ENCODE measurements at regions not wholly inside any gene's neighbourhood (a gene's known extent, or its start where the extent isn't known, plus 50 kb on each side); places are given as distances from the start of the nearest gene placed in this dataset.

- Histone ChIP-seq H3K9me2 (replicated peaks; ENCODE audit: control insufficient read depth, low read length) (no peaks in the 10 kb centered on the region), H3K4me1 (ENCODE audit: control insufficient read depth, low read length) (no peaks in the 10 kb centered on the region), H3F3A (ENCODE audit: control insufficient read depth, insufficient read depth) (no peaks in the 10 kb centered on the region), H4K20me1 (ENCODE audit: control insufficient read depth, insufficient read depth, low read depth, low read length) (no peaks in the 10 kb centered on the region), H3K4me3 (ENCODE audit: low read length) (no peak overlapping the region), H3K9me3 (ENCODE audit: control insufficient read depth, insufficient read depth, low read length) (no peaks in the 10 kb centered on the region), H3K79me2 (ENCODE audit: control insufficient read depth, low read length) (no peaks in the 10 kb centered on the region), H3K27ac (ENCODE audit: low read depth, low read length) (no peak overlapping the region), H3K36me3 (ENCODE audit: control insufficient read depth, low read length) (no peaks in the 10 kb centered on the region), H3K27me3 (ENCODE audit: control insufficient read depth, low read length) (peaks cover 22% of the 10 kb centered on the region), H3K4me2 (ENCODE audit: low read length) (no peak overlapping the region)
- TF ChIP-seq EZH2phosphoT487 (IDR thresholded peaks at IDR 0.05; ENCODE audit: borderline replicate concordance, low read length) (no peak), CTCF (IDR thresholded peaks at IDR 0.05; ENCODE audit: low read depth, low read length, poor library complexity, severe bottlenecking) (no peak)
Measured at GRCh38 chr11:43550714-43551113, 129.8 kb upstream of the HSD17B12 start.

GRCh38 chr11:43554148-43554473 is 126.4 kb upstream of the HSD17B12 start:
- peaks cover 47% of the 10 kb centered on the region for H3K27me3 ChIP-seq (ENCODE audit: control insufficient read depth, low read length)
- H4K20me1 ChIP-seq (ENCODE audit: control insufficient read depth, insufficient read depth, low read depth, low read length): no peaks in the 10 kb centered on the region
- no peaks in the 10 kb centered on the region for H3K4me1 ChIP-seq (ENCODE audit: control insufficient read depth, low read length)
- H3K9me3 ChIP-seq (ENCODE audit: control insufficient read depth, insufficient read depth, low read length): no peaks in the 10 kb centered on the region
- no peak overlapping the region for H3K27ac ChIP-seq (ENCODE audit: low read depth, low read length)
- H3K36me3 ChIP-seq (ENCODE audit: control insufficient read depth, low read length): no peaks in the 10 kb centered on the region
- H3K4me3 ChIP-seq (ENCODE audit: low read length): no peak overlapping the region
- TF ChIP-seq CTCF (IDR thresholded peaks at IDR 0.05; ENCODE audit: low read depth, low read length, poor library complexity, severe bottlenecking): no peak
- TF ChIP-seq EZH2phosphoT487 (IDR thresholded peaks at IDR 0.05; ENCODE audit: borderline replicate concordance, low read length): no peak
- H3K79me2 ChIP-seq (ENCODE audit: control insufficient read depth, low read length): no peaks in the 10 kb centered on the region
- no peaks in the 10 kb centered on the region for H3K9me2 ChIP-seq (replicated peaks; ENCODE audit: control insufficient read depth, low read length)
- no peak overlapping the region for H3K4me2 ChIP-seq (ENCODE audit: low read length)
- no peaks in the 10 kb centered on the region for H3F3A ChIP-seq (ENCODE audit: control insufficient read depth, insufficient read depth)

- H3K9me3 ChIP-seq (ENCODE audit: control insufficient read depth, insufficient read depth, low read length): no peaks in the 10 kb centered on the region
- TF ChIP-seq CTCF (IDR thresholded peaks at IDR 0.05; ENCODE audit: low read depth, low read length, poor library complexity, severe bottlenecking) (no peak), EZH2phosphoT487 (IDR thresholded peaks at IDR 0.05; ENCODE audit: borderline replicate concordance, low read length) (no peak)
- no peaks in the 10 kb centered on the region for H3K9me2 ChIP-seq (replicated peaks; ENCODE audit: control insufficient read depth, low read length)
- peaks cover 53% of the 10 kb centered on the region for H3K27me3 ChIP-seq (ENCODE audit: control insufficient read depth, low read length)
- no peaks in the 10 kb centered on the region for H3F3A ChIP-seq (ENCODE audit: control insufficient read depth, insufficient read depth)
- H3K4me2 ChIP-seq (ENCODE audit: low read length): no peak overlapping the region
- H3K79me2 ChIP-seq (ENCODE audit: control insufficient read depth, low read length): no peaks in the 10 kb centered on the region
- H3K4me1 ChIP-seq (ENCODE audit: control insufficient read depth, low read length): no peaks in the 10 kb centered on the region
- H3K4me3 ChIP-seq (ENCODE audit: low read length): no peak overlapping the region
- H3K27ac ChIP-seq (ENCODE audit: low read depth, low read length): no peak overlapping the region
- no peaks in the 10 kb centered on the region for H3K36me3 ChIP-seq (ENCODE audit: control insufficient read depth, low read length)
- no peaks in the 10 kb centered on the region for H4K20me1 ChIP-seq (ENCODE audit: control insufficient read depth, insufficient read depth, low read depth, low read length)
Measured at GRCh38 chr11:43555186-43555585, 125.4 kb upstream of the HSD17B12 start.

Measured in DOHH2 (cell line).